ENCODE measurements at regions not wholly inside any gene's neighbourhood (a gene's known extent, or its start where the extent isn't known, plus 50 kb on each side); places are given as distances from the start of the nearest gene placed in this dataset.

DNA sequence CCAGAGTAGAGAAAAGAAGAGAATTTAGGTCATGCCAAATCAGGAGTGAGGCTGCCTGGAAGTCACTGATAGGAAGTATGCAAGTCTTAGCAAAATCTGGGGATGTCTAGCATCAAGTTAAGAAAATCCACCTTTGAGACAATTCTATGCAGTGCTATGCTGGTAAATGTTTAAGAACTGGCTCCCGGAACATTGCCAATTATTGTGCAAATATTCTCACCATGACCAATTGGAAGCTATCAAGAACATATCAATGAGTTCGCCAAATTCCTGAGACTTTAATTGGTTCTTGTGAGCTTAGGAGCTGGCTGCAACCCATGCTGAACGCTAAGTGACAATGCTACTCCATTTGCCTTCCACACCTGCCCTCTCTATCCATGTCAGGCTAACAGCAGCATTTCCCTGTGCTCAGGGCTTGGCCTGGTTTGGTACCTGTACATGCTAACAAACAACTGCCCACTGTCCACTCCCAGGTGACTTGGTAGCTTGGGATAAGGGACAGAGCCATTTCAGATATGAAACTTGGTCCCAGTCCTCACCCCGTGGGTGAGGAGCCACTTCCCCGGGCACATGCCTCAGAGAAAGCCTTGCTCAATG, 172.9 kb upstream of the KLHL29 start:
- TF ChIP-seq FOXM1 (IDR thresholded peaks at IDR 0.05; ENCODE audit: borderline replicate concordance), result no peak
- no peak for TF ChIP-seq ELF4 (IDR thresholded peaks at IDR 0.05)
- TF ChIP-seq FOXA1 (IDR thresholded peaks at IDR 0.05), result no peak
- TF ChIP-seq SP1 (IDR thresholded peaks at IDR 0.05), result no peak
- TF ChIP-seq L3MBTL2 (conservative IDR thresholded peaks at IDR 0.05), result no peak
- no peak for TF ChIP-seq ZNF384 (IDR thresholded peaks at IDR 0.05)
- no peak for TF ChIP-seq ARNT (IDR thresholded peaks at IDR 0.05)
- no peak for TF ChIP-seq LEF1 (IDR thresholded peaks at IDR 0.05; ENCODE audit: borderline replicate concordance)
- no peak for TF ChIP-seq TARDBP (IDR thresholded peaks at IDR 0.05)
- TF ChIP-seq FOXK2 (IDR thresholded peaks at IDR 0.05), result no peak
